ENCODE measurements at regions not wholly inside any gene's neighbourhood (a gene's known extent, or its start where the extent isn't known, plus 50 kb on each side); places are given as distances from the start of the nearest gene placed in this dataset.
"Not testable (repeated sequence)": the region's sequence is repeated elsewhere in the genome, so short reads cannot be mapped to it uniquely, and the experiment has no call there.

- DNase-seq = no peak
Observed at GRCh38 chr9:135366104-135366503, 113.5 kb upstream of the PPP1R26 start.

- DNase-seq = no peak
Observed at GRCh38 chr9:135369412-135369990, 110.1 kb upstream of the PPP1R26 start.

- DNase-seq = no peak
Observed at GRCh38 chr9:135370411-135371375, 108.9 kb upstream of the PPP1R26 start.

- DNase-seq = no peak
Observed at GRCh38 chr9:135371535-135371934, 108.0 kb upstream of the PPP1R26 start.

- DNase-seq = no peak
Observed at GRCh38 chr9:135372036-135372435, 107.5 kb upstream of the PPP1R26 start.

- no peak for DNase-seq
Observed at GRCh38 chr9:135372501-135373008, 107.0 kb upstream of the PPP1R26 start.

- DNase-seq = no peak
Observed at GRCh38 chr9:135373151-135373685, 106.4 kb upstream of the PPP1R26 start.

- no peak for DNase-seq
Observed at GRCh38 chr9:135373820-135374219, 105.8 kb upstream of the PPP1R26 start.

GRCh38 chr9:135374591-135374990, 105.0 kb upstream of the PPP1R26 start:
- no peak for DNase-seq

- no peak for DNase-seq
Observed at GRCh38 chr9:135375001-135375400, 104.6 kb upstream of the PPP1R26 start.

GRCh38 chr9:135376511-135377265, 102.9 kb upstream of the PPP1R26 start:
- no peak for DNase-seq

GRCh38 chr9:135377431-135377830, 102.2 kb upstream of the PPP1R26 start:
- DNase-seq = no peak

- no peak for DNase-seq
Observed at GRCh38 chr9:135378751-135379150, 100.8 kb upstream of the PPP1R26 start.

- DNase-seq = no peak
Observed at GRCh38 chr9:135379540-135380267, 99.9 kb upstream of the PPP1R26 start.

- DNase-seq = no peak
Observed at GRCh38 chr9:135380311-135380960, 99.1 kb upstream of the PPP1R26 start.

GRCh38 chr9:135381762-135382310, 97.7 kb upstream of the PPP1R26 start:
- no peak for DNase-seq

GRCh38 chr9:135384226-135384625, 95.4 kb upstream of the PPP1R26 start:
- no peak for DNase-seq

- not testable (repeated sequence) for DNase-seq
Observed at GRCh38 chr9:135384815-135385405, 94.7 kb upstream of the PPP1R26 start.

GRCh38 chr9:135385793-135386192, 93.8 kb upstream of the PPP1R26 start:
- DNase-seq = no peak

GRCh38 chr9:135387976-135388375, 91.6 kb upstream of the PPP1R26 start:
- DNase-seq = no peak

- no peak for DNase-seq
Observed at GRCh38 chr9:135388530-135388929, 91.1 kb upstream of the PPP1R26 start.
